A673 (cell line): ENCODE measurements at regions not wholly inside any gene's neighbourhood (a gene's known extent, or its start where the extent isn't known, plus 50 kb on each side); places are given as distances from the start of the nearest gene placed in this dataset.

Experiments used
- EZH2 ChIP-seq: fragments of 200-600 bp; sonication (generic); IDR thresholded peaks from 2 replicates; pipeline ENCODE4 v1.6.1; 2017; ENCODE audit warnings: borderline replicate concordance, low read depth, mild to moderate bottlenecking, mixed read lengths, antibody characterized with exemption, low read length; ENCODE audit not compliant: poor library complexity, severe bottlenecking
- TF ChIP-seq, protein P1 (sequence below): fragments of 300-800, 200-600 bp; sonication (generic); conservative IDR thresholded peaks from 2 replicates; pipeline ENCODE4 v1.5.1; 2017; ENCODE audit warnings: low read depth, mild to moderate bottlenecking, antibody characterized with exemption, low read length, moderate library complexity, mixed read lengths

DNA sequence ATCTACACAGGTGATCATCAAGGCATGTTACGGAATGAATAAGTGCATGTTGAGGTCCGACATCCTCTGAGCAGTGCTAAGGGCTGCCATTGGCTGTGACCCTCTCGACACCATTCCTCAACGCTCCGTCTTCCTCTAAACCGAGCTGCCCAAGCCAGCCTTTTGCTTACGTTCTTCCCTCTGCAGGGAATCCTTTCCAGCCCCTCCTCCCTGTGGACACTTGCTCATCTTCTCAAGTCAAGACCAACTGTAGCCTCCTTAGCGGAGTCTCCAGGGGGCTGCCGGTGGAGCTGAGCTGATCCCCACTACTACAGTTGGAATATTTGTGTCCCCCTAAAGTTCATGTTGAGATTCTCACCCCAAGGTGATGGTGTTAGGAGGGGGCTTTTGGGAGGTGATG, 781.0 kb downstream of the TBC1D22A start:
- TF ChIP-seq, protein P1, sequence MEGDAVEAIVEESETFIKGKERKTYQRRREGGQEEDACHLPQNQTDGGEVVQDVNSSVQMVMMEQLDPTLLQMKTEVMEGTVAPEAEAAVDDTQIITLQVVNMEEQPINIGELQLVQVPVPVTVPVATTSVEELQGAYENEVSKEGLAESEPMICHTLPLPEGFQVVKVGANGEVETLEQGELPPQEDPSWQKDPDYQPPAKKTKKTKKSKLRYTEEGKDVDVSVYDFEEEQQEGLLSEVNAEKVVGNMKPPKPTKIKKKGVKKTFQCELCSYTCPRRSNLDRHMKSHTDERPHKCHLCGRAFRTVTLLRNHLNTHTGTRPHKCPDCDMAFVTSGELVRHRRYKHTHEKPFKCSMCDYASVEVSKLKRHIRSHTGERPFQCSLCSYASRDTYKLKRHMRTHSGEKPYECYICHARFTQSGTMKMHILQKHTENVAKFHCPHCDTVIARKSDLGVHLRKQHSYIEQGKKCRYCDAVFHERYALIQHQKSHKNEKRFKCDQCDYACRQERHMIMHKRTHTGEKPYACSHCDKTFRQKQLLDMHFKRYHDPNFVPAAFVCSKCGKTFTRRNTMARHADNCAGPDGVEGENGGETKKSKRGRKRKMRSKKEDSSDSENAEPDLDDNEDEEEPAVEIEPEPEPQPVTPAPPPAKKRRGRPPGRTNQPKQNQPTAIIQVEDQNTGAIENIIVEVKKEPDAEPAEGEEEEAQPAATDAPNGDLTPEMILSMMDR: no peak
- no peak for TF ChIP-seq EZH2
